ENCODE measurements at regions not wholly inside any gene's neighbourhood (a gene's known extent, or its start where the extent isn't known, plus 50 kb on each side); places are given as distances from the start of the nearest gene placed in this dataset.

DNA sequence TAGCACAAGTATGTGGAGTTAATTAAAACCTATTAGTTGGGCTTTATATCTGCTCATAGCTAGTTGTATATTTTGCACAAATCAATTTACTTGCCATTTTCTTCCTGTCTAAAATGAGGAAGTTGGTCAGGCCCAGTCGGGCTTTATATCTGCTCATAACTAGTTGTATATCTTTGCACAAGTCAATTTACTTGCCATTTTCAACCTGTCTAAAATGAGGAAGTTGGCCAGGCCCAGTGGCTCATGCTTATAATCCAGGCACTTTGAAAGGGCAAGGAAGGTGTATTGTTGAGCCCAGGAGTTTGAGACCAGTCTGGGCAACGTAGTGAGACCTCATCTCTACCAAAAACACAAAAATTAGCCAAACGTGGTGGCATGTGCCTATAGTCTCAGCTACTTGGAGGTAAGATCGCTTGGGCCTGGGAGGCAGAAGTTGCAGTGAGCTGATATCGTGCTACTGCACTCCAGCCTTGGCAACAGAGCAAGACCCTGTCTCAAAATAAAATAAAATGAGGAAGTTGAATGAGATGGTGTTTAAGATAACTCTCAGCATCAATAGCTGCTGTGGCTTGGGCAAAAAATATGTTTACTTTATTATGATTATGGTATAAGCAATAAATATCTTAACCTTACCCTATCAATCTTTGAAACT, 1558.6 kb upstream of the RAG2 start:
- intact Hi-C loops (cut with DNase I) = no loop called here
- Histone ChIP-seq H3K27me3 (no peaks in the 10 kb centered on the region), H3K36me3 (no peaks in the 10 kb centered on the region), H3K9me3 (no peaks in the 10 kb centered on the region), H3K27ac (no peak overlapping the region), H3K4me3 (no peak overlapping the region), H3K4me1 (no peaks in the 10 kb centered on the region)
- DNase-seq = no peak
- TF ChIP-seq, protein P1, sequence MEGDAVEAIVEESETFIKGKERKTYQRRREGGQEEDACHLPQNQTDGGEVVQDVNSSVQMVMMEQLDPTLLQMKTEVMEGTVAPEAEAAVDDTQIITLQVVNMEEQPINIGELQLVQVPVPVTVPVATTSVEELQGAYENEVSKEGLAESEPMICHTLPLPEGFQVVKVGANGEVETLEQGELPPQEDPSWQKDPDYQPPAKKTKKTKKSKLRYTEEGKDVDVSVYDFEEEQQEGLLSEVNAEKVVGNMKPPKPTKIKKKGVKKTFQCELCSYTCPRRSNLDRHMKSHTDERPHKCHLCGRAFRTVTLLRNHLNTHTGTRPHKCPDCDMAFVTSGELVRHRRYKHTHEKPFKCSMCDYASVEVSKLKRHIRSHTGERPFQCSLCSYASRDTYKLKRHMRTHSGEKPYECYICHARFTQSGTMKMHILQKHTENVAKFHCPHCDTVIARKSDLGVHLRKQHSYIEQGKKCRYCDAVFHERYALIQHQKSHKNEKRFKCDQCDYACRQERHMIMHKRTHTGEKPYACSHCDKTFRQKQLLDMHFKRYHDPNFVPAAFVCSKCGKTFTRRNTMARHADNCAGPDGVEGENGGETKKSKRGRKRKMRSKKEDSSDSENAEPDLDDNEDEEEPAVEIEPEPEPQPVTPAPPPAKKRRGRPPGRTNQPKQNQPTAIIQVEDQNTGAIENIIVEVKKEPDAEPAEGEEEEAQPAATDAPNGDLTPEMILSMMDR (IDR thresholded peaks at IDR 0.05) = no peak
- 69 to 71% methylated on average over 5 of the region's 5 CpGs for WGBS, 2 donors
- ATAC-seq = no peak

DNA sequence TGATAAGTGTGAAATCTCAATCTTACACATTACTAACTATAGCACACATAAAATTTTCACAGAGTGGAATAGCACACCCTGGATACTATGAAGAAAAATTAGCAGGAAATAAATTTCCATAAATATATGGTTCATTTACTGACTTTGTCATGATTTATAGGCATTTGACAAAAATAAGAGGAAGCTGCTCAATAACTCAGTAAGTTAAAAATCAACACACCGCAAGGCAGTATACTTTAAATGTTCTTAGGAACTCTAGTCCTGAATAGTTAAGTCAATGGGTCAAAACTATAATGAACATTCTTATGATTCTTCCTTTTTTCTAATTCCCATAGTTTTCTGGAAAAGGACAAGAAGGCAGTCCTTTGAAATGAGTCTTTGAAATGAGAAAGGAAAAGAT, 1557.8 kb upstream of the RAG2 start:
- TF ChIP-seq, protein P1 (IDR thresholded peaks at IDR 0.05) = no peak
- 94 to 100% methylated on average over 1 of the region's 1 CpG for WGBS, 2 donors
- Histone ChIP-seq H3K36me3 (no peaks in the 10 kb centered on the region), H3K4me3 (no peak overlapping the region), H3K4me1 (no peaks in the 10 kb centered on the region), H3K27me3 (no peaks in the 10 kb centered on the region), H3K27ac (no peak overlapping the region), H3K9me3 (no peaks in the 10 kb centered on the region)
- intact Hi-C loops (cut with DNase I) = no loop called here
- ATAC-seq (no peak), DNase-seq (no peak)

DNA sequence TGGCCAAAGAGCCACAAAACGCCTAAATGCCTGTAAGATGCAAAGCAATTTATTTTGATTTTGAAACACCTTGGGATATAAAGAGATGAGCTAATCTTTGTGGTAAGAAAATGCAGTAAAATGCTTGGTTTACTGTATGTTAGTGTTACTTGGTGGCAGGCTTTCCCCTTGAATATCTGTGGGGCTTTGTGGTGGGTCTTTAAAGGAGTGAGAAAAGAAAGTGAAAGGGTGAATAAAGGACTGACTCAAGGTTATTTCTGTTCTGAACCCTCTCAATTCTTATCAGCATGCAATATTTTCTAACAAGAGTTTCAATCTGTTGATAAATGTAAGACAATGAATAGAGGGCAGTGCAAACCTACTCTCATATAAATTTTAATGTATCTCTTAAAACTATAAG, 1555.9 kb upstream of the RAG2 start:
- intact Hi-C loops (cut with DNase I) = no loop called here
- WGBS, 2 donors = 67 to 79% methylated on average over 1 of the region's 1 CpG
- no peaks in the 10 kb centered on the region for H3K27me3 ChIP-seq

DNA sequence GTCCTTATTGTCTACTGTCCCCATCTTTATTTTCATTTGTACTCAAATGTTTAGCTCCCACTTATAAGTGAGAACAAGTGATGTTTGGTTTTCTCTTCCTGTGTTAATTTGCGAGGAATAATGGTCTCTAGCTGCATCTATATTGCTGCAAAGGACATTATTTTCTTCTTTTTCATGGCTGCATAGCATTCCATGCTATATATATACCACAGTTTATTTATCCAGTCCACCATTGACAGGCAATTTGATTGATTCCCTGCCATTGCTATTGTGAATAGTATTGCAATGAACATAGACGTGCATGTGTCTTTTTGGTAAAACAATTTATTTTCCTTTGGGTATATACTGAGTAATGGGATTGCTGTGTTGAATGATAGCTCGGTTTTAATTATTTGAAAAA, 1545.8 kb upstream of the RAG2 start:
- WGBS, 2 donors = 75 to 78% methylated on average over 3 of the region's 3 CpGs
- intact Hi-C loops (cut with DNase I) = no loop called here
- ATAC-seq = no peak

More for the DNA sequence above, 1555.9 kb upstream of the RAG2 start:
- no peaks in the 10 kb centered on the region for H3K4me1 ChIP-seq
- ATAC-seq (no peak), DNase-seq (no peak)
- no peak overlapping the region for H3K27ac ChIP-seq
- TF ChIP-seq, protein P1 (IDR thresholded peaks at IDR 0.05) = no peak
- no peaks in the 10 kb centered on the region for H3K36me3 ChIP-seq
- no peak overlapping the region for H3K4me3 ChIP-seq
- H3K9me3 ChIP-seq = peaks cover 0 to 2% (median 0%) of the 10 kb centered on the region in 11 donors

More for the DNA sequence above, 1545.8 kb upstream of the RAG2 start:
- no peaks in the 10 kb centered on the region for H3K27me3 ChIP-seq
- H3K36me3 ChIP-seq = no peaks in the 10 kb centered on the region
- no peak for DNase-seq
- no peaks in the 10 kb centered on the region for H3K4me1 ChIP-seq
- no peak overlapping the region for H3K27ac ChIP-seq
- TF ChIP-seq, protein P1 (IDR thresholded peaks at IDR 0.05) = no peak
- peaks cover 0 to 40% (median 6%) of the 10 kb centered on the region in 11 donors for H3K9me3 ChIP-seq
- H3K4me3 ChIP-seq = no peak overlapping the region

All from heart right ventricle (tissue), 16 donors.